Psoas muscle (tissue), 7 donors: ENCODE measurements at regions not wholly inside any gene's neighbourhood (a gene's known extent, or its start where the extent isn't known, plus 50 kb on each side); places are given as distances from the start of the nearest gene placed in this dataset.

Source experiments
- ATAC-seq, 4 donors: fragments of 200-7000 bp; cut with Tn5 transposase; one replicate each; pipeline ENCODE4 v1.9.1; 2020; ENCODE audit warnings: moderate library complexity in 3 of 4, mild to moderate bottlenecking in 2 of 4
- DNase-seq, 2 donors: peaks; one replicate each; pipeline ENCODE4 v3.0.0-alpha.2; 2020
- H3K27ac ChIP-seq: fragments of 200-600 bp; one replicate; pipeline ENCODE4 v1.8.0; 2022
- H3K27me3 ChIP-seq, 3 donors: fragments of 200-600 bp in 1 of 3; one replicate each; pipeline versions ENCODE4 v1.6.1 to v1.8.0; 2013 to 2022; ENCODE audit warnings: low read length in 2 of 3, mild to moderate bottlenecking in 2 of 3, moderate library complexity in 1 of 3; ENCODE audit not compliant: insufficient read depth in 3 of 3
- H3K36me3 ChIP-seq, 2 donors: fragments of 200-600 bp in 1 of 2; one replicate each; pipeline versions ENCODE4 v1.6.1 to v1.8.0; 2013 to 2022; ENCODE audit warnings: low read depth in 1 of 2, mild to moderate bottlenecking in 1 of 2, moderate library complexity in 1 of 2; ENCODE audit not compliant: insufficient read depth in 1 of 2
- H3K4me1 ChIP-seq: fragments of 200-600 bp; one replicate; pipeline ENCODE4 v1.8.0; 2022
- H3K4me3 ChIP-seq: fragments of 200-600 bp; one replicate; pipeline ENCODE4 v1.8.0; 2022; ENCODE audit warnings: mild to moderate bottlenecking
- H3K9me3 ChIP-seq: fragments of 200-600 bp; one replicate; pipeline ENCODE4 v1.8.0; 2022
- whole genome bisulfite sequencing, 3 donors: extraction: QIAGEN DNeasy Blood & Tissue Kit; methylation state at CpG; one replicate each; pipeline versions ENCODE4 v1.1.6 to v1.1.7; 2013; 5-methylcytosine and 5-hydroxymethylcytosine counted together
- intact Hi-C, 2 donors: fragments of 100-400 bp; cut with DNase I; formaldehyde crosslinking; loops; one replicate each; pipeline versions ENCODE4 v1.11.0 to v1.14.2; 2022
- TF ChIP-seq, protein P1 (sequence below): fragments of 200-600 bp; IDR thresholded peaks from one replicate; pipeline ENCODE4 v1.8.0; 2022; ENCODE audit warnings: antibody characterized with exemption
- donor health status: healthy with polysubstance abuse.
- donor health status: DM: no; HTN: no; CAD: no; lungs with moderate emphysema.
- donor health status: Bipolar disorder and iron deficiency.
- donor health status: healthy.
- donor health status: DM: yes; HTN: yes; CAD: no.
- donor health status: DM: no; HTN: no; CAD: no.
- donor health status: DM: yes; HTN: yes; CAD: no.

- Histone ChIP-seq H3K36me3 (no peaks in the 10 kb centered on the region), H3K4me3 (no peak overlapping the region), H3K9me3 (no peaks in the 10 kb centered on the region), H3K4me1 (no peaks in the 10 kb centered on the region), H3K27ac (no peak overlapping the region), H3K27me3 (no peaks in the 10 kb centered on the region)
- ATAC-seq: no peak
- DNase-seq: no peak
- TF ChIP-seq, protein P1, sequence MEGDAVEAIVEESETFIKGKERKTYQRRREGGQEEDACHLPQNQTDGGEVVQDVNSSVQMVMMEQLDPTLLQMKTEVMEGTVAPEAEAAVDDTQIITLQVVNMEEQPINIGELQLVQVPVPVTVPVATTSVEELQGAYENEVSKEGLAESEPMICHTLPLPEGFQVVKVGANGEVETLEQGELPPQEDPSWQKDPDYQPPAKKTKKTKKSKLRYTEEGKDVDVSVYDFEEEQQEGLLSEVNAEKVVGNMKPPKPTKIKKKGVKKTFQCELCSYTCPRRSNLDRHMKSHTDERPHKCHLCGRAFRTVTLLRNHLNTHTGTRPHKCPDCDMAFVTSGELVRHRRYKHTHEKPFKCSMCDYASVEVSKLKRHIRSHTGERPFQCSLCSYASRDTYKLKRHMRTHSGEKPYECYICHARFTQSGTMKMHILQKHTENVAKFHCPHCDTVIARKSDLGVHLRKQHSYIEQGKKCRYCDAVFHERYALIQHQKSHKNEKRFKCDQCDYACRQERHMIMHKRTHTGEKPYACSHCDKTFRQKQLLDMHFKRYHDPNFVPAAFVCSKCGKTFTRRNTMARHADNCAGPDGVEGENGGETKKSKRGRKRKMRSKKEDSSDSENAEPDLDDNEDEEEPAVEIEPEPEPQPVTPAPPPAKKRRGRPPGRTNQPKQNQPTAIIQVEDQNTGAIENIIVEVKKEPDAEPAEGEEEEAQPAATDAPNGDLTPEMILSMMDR: no peak
- intact Hi-C loops: no loop called here
These were observed 1226.5 kb downstream of the C4orf33 start for GRCh38 chr4:130322439-130322838.

GRCh38 chr4:130329036-130329435, 1233.1 kb downstream of the C4orf33 start:
- no peaks in the 10 kb centered on the region for H3K27me3 ChIP-seq
- no peaks in the 10 kb centered on the region for H3K9me3 ChIP-seq
- no peak overlapping the region for H3K27ac ChIP-seq
- H3K4me1 ChIP-seq: no peaks in the 10 kb centered on the region
- DNase-seq: no peak
- H3K4me3 ChIP-seq: no peak overlapping the region
- H3K36me3 ChIP-seq: no peaks in the 10 kb centered on the region
- intact Hi-C loops: no loop called here
- TF ChIP-seq, protein P1: no peak
- no peak for ATAC-seq

DNA sequence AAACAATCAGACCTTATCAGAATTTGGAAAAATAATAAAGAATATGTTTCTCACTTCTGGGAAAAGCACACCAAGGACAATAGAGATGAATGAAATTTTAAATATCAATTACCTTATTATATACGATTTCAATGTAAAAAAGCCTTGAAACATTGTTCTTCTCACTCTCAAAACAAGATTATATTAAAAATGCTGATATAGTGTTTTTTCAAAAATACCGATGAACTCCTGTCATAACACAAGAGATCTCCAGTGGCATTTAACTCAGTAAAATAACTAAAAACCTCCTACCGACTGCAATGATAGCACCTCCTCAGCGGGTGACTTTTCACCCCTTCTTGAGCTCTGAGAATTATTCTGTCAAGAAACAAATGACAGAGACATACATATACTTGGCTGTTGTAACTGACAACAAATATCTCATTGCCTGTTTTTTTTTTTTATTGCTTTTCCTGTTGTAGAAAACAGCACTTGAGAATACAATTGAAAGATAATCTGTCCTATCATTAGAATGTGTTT, 1237.3 kb downstream of the C4orf33 start:
- no peak overlapping the region for H3K4me3 ChIP-seq
- no peak for ATAC-seq
- TF ChIP-seq, protein P1: no peak
- 80 to 85% (median 81%) methylated on average over 4 of the region's 4 CpGs for WGBS, 3 donors
- DNase-seq: no peak
- no peaks in the 10 kb centered on the region for H3K9me3 ChIP-seq
- intact Hi-C loops: no loop called here
- no peaks in the 10 kb centered on the region for H3K36me3 ChIP-seq
- H3K4me1 ChIP-seq: no peaks in the 10 kb centered on the region
- H3K27me3 ChIP-seq: no peaks in the 10 kb centered on the region
- no peak overlapping the region for H3K27ac ChIP-seq

- no peaks in the 10 kb centered on the region for H3K4me1 ChIP-seq
- H3K27me3 ChIP-seq: no peaks in the 10 kb centered on the region
- no peaks in the 10 kb centered on the region for H3K9me3 ChIP-seq
- no peak overlapping the region for H3K27ac ChIP-seq
- TF ChIP-seq, protein P1: no peak
- H3K4me3 ChIP-seq: no peak overlapping the region
- H3K36me3 ChIP-seq: no peaks in the 10 kb centered on the region
- WGBS, 3 donors: 74 to 89% (median 87%) methylated on average over 5 of the region's 5 CpGs
- ATAC-seq: no peak
- no peak for DNase-seq
- intact Hi-C loops: no loop called here
These were observed 1239.7 kb downstream of the C4orf33 start for GRCh38 chr4:130335417-130336194.
